GM19463 (cell line): ENCODE measurements at regions not wholly inside any gene's neighbourhood (a gene's known extent, or its start where the extent isn't known, plus 50 kb on each side); places are given as distances from the start of the nearest gene placed in this dataset.
"Not testable (repeated sequence)": the region's sequence is repeated elsewhere in the genome, so short reads cannot be mapped to it uniquely, and the experiment has no call there.

Experiments
- ATAC-seq: cut with Tn5 transposase; IDR thresholded peaks from one replicate; pipeline ENCODE4 v1.9.1; 2021; ENCODE audit warnings: mild to moderate bottlenecking, moderate library complexity; ENCODE audit not compliant: unreplicated experiment

DNA sequence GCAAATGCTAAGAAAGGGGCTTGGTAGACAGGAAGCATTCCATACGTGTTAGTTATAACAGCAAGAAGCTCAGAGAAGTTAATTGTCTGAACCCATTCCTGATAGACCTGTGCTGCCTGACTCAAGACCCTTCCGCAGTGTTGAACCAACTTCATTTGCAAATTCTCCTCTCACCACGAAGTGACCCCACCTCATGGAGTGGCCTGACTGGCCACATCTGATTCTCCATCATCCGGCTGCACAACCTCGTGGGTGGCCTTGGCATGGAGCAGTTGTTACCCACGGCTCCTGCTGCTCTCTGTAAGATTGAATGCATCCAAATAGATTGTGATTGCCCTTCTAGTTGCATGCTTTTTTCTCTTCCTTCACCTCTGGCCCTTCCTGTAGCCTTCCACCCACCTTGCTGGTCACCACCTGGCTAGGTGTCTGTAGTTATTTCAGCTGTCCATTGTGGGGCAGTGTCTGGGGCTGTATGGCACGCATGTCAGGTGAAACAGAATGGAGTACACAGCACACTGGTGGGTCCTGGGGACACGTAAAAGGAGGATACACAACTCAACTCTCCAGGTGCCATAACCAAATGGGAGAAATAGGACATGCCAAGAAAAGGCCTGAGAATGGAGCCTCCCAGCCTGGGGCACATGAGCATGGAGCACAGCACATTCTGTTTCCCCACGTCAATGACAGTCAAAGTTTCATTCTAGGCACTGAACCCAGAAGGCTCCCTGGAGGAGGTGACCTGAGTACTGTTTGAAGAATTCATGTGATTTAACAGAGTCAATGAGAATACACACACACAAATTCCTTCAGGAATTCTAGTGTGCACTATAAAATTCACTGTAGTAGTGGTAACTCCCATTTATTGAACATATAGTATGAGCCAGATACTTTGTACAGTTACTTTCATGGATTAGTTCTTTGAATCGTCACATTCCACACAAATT is 70.5 kb upstream of the PTCH1 start:
- ATAC-seq, result no peak

DNA sequence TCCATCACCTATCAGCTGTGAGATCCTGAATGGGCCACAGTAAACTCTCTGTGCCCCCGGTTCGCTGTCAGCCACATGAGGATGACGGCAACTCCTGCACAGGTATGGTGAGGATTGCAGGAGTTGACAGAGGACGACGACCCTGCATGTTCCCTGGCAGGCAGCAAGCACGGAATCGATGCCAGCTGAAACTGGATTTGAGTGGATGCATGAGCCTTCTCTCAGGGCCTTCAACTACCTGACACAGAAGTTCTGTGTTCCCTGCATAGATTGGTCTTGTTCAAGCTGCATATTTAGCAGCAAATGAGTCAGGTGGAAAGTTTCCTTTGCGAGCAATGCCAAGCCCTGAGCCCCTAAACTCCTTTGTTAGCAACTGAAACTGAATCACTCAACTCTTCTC is 69.6 kb upstream of the PTCH1 start:
- no peak for ATAC-seq

DNA sequence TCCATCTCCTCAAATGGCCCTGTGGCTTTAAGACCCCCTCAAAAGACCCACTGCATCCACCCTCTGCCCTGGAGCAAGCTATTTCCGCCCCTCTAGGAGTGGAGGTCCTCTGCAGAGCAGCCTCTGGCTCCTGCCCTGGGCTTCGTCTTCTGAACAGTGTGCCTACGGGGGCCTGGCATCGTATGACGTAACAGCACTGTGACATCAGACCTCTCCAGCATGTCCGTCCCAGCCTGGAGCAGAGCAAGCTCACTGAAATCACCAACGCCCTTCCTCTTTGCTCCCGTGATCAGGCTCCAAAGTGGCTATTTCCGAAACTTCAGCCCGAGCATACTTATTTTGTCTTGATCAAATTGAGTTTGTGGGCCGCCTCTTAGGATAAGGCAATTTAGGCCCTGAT is 69.1 kb upstream of the PTCH1 start:
- no peak for ATAC-seq

DNA sequence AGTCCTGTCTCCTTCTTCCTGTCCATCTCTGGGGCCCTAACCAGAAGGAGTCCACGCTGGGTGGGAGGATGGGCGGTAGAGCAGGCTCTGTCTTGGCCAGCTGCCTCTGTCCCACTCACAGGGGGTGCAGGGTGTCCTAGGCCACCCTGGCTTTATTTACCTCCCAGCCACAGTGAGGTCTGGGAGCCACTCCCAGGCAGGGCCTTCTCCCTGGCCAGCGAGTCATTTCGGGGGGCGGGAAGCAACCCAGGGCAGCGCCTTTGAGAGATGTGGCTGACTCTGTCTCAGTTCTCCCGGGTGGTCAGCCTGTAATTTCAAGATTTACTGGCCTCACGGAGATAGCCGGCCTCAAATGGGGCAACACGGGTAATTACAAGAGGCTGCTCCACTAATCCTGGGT is 67.4 kb upstream of the PTCH1 start:
- no peak for ATAC-seq

DNA sequence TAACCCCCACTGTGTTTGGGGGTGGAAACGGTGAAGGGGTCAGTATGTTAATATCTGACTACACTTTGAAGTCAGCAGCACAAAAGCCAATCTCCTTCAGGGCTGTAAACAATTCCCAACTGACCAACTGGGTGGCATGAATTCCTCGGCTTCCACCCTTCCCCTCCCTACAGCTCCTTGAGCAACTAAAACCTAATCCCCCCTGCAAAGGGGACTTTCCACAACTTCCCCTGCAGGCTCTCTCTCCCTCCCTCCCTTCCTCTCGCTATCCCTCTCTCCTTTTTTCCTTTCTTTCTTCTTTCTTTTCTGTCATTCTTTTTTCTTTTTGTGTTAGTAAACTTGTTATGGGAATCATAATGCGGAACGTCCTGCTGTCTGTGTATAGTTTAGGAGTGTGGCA is 65.1 kb upstream of the PTCH1 start:
- no peak for ATAC-seq

DNA sequence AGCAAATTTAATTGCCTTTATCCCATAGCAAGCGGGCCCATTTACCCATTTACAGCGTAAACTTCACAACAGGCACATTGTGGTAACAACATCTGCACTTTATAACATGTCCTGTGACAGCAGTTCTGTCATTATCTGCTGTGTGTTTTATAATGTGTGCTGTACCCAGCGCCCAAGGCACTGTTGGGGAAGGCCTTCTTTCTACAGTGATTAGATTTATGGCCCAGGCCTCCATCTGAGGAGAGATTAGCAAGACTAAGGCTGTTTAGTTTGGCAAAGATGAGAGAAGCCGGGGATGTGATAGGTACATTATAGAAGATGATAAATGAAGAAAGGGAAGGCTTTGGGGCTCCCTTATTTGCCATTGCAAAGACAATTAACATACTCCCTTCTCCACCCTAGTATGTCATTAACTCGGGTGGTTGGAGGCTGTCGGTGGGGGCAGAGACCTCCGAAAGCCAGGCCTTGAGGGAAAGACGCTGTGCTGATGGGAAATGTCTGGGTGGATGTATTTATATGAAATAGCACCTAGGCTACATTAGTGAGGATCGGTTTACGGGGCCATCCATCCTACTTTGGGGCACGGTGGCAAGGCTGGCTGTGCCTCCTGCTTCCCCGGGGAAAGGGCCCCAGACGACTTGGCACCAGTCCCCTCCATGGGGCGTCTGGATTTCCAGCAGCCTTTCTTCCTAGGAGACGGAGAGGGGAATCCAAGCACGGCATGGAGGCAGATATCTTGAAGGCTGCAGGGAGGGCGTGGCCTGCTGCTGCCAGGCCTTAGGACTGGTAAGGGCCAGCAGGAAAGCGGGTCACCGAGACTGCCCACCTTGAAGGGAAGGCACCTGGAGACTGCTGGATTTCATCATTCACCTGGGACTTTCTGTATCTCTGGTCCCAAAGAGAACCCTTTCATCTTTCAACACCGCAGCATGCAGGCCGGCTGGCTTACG is 64.3 kb upstream of the PTCH1 start:
- no peak for ATAC-seq

DNA sequence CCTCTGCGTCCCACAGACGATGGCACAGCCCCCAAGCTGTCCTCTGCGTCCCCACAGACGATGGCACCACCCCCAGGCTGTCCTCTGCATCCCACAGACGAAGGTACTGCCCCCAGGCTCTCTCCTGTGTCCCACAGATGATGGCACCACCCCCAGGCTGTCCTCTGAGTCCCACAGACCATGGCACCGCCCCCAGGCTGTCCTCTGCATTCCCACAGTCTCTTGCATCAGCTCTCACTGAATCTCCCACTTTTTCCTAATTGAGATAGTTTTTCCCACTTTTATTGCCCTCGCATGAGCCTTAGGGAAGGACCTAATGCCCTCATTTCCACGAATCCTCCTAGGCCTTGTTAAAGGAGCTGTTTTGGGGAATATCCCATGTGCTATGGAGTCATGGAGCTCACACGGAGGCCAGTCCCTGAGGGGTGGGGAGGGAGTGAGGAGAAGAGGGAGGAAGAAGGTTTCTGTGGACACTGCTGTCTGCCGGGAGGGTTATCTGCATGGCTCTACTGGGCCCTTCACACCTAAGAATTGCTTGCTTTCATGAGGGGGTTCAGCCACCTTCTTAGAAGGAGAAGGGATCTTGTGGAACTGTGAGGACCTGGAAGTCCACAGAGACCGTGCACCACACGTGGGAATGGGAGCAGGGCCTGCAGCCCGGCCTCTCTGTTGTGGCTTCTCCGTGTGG is 58.2 kb upstream of the PTCH1 start:
- ATAC-seq, result no peak

DNA sequence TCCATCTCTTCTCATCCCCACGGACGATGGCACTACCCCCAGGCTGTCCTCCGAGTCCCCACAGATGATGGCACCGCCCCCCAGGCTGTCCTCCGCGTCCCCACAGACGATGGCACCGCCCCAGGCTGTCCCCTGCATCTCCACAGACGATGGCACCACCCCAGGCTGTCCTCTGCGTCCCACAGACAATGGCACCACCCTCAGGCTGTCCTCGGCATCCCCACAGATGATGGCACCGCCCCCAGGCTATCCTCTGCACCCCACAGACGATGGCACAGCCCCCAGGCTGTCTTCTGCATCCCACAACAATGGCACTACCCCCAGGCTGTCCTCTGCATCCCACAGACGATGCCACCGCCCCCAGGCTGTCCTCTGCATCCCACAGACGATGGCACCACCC is 57.4 kb upstream of the PTCH1 start:
- ATAC-seq, result no peak

DNA sequence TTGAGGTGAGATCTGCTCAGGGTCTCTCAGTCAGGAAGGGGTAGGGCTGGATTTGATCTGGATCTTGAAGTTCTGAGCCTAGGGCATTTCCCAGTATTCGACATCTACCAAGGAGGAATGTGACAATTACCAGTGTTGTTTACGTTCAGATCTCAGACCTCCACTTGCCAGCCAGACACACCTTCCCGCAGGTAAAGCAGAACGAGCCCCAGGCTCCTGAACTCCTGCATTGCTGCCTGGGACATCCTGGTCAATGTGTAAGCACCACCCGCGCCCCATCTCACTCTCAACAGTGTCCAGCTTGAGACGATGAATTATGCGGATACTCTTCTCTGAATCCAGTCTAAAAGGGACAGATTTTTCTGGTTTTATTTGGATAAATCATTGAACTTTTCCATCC is 56.7 kb upstream of the PTCH1 start:
- no peak for ATAC-seq

DNA sequence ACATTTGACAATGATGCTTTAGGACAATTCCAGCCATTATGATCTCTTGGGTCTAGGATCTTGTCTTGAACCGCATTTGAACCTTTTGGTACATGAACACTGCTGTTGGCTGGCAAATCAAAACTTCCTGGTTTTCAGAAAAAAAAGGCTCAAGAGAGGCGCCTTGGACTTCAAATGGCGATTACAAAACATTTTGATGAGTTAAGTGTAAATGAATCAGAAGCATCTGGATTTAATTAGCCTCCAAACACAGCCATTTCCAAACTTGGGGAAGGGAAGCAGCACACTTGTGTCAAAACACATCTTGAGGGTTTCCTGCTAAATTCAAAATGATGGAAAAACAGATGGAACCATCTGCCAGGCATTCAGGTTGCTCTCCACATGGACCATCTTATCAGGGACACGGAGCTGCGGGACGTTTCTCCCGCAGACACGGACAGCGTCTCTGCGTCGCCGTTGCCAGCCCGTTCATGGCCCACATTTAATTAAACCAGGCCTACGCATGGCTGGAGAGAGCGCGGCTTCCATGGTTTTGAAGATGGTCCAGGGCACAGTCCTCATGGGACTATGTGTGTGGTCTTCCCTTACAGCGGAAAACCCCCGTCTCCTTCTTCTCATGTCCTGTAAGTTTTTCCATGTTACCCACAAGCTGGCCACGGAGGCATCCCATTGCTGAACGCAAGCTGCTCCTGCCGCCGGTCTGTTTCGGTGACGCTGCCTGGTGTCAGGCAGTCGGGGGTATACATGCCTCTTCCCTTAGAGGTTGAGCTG is 55.8 kb upstream of the PTCH1 start:
- ATAC-seq, result no peak

DNA sequence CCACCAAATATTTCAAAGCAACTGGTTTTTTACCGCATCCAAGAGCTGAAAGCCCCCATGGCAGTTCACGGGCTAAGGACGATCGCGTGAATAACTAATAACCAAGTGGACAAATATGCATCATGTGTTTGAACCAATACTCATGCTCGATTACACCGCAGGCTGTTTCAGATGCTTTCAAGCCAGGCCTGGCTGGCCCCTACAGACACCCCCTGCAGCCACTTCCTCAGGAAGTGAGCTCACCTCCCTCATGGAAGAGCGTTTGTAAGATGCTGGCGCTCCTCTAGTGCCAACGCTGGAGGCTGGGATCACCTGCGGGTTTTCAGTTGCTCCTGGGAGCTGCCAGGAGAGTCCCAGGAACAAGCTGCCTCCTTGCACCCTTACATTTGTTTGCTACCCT is 53.9 kb upstream of the PTCH1 start:
- ATAC-seq, result no peak

DNA sequence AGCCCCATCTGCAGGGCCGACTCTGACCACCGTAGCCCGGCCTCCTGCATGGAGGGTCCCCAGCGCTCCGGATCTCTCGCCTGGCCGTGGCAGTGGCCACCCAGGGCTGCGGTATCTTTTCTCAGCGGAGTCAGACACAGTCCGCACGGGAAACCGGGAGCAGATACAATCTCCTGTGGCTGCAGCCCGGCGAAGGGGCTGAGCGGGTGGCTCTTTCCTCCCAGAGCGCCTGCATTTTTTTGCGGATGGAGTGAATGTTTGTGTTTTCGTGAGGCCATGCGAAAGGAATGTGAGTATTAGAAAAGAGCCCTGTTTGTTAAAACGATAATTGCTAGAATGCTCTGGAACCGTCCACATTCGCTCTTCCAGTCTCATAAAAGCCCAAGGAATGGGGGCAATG is 53.4 kb upstream of the PTCH1 start:
- no peak for ATAC-seq

DNA sequence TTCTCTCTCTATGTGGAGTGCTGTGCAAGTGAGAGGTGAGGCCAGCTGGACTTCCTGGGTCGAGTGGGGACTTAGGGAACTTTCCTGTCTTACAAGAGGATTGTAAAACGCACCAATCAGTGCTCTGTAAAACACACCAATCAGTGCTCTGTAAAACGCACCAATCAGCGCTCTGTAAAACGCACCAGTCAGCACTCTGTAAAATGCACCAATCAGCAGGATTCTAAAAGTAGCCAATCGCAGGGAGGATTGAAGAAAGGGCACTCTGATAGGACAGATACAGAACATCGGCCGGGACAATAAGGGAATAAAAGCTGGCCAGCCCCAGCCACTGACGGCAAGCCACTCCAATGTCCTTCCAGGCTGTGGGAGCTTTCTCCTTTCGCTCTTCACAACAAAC is 52.0 kb upstream of the PTCH1 start:
- not testable (repeated sequence) for ATAC-seq
